GOT3 (cell line): ENCODE measurements at regions not wholly inside any gene's neighbourhood (a gene's known extent, or its start where the extent isn't known, plus 50 kb on each side); places are given as distances from the start of the nearest gene placed in this dataset.

ENCODE experiments used
- DNase-seq: peaks from one replicate; lab custom pipeline; 2025; ENCODE audit warnings: mixed read lengths; lab: John Stamatoyannopoulos, UW

GRCh38 chr6:1087154-1087843 lies 224.6 kb upstream of the FOXQ1 start:
- no peak for DNase-seq

- no peak for DNase-seq
These were observed 225.3 kb upstream of the FOXQ1 start for GRCh38 chr6:1086446-1087153.

- no peak for DNase-seq
These were observed 229.5 kb upstream of the FOXQ1 start for GRCh38 chr6:1082285-1082935.

- no peak for DNase-seq
These were observed 230.2 kb upstream of the FOXQ1 start for GRCh38 chr6:1081551-1082284.

GRCh38 chr6:1080453-1081337 lies 231.2 kb upstream of the FOXQ1 start:
- no peak for DNase-seq

- no peak for DNase-seq
These were observed 232.4 kb upstream of the FOXQ1 start for GRCh38 chr6:1079525-1079924.

- no peak for DNase-seq
These were observed 234.2 kb upstream of the FOXQ1 start for GRCh38 chr6:1077478-1078416.

GRCh38 chr6:1076531-1077459 lies 235.1 kb upstream of the FOXQ1 start:
- no peak for DNase-seq

- no peak for DNase-seq
These were observed 236.0 kb upstream of the FOXQ1 start for GRCh38 chr6:1075880-1076279.

GRCh38 chr6:1075444-1075843 lies 236.5 kb upstream of the FOXQ1 start:
- DNase-seq, result no peak

GRCh38 chr6:1070085-1070521 lies 241.8 kb upstream of the FOXQ1 start:
- DNase-seq, result no peak

- DNase-seq, result no peak
These were observed 243.0 kb upstream of the FOXQ1 start for GRCh38 chr6:1068905-1069304.

GRCh38 chr6:1068068-1068467 lies 243.8 kb upstream of the FOXQ1 start:
- no peak for DNase-seq

GRCh38 chr6:1067346-1067745 lies 244.6 kb upstream of the FOXQ1 start:
- no peak for DNase-seq

GRCh38 chr6:1066449-1067090 lies 245.3 kb upstream of the FOXQ1 start:
- no peak for DNase-seq

GRCh38 chr6:1065986-1066385 lies 245.9 kb upstream of the FOXQ1 start:
- DNase-seq, result no peak

GRCh38 chr6:1063671-1064355 lies 248.1 kb upstream of the FOXQ1 start:
- DNase-seq, result no peak
